HG02759 (cell line): ENCODE measurements at regions not wholly inside any gene's neighbourhood (a gene's known extent, or its start where the extent isn't known, plus 50 kb on each side); places are given as distances from the start of the nearest gene placed in this dataset.

ENCODE experiments used
- ATAC-seq: cut with Tn5 transposase; IDR thresholded peaks from one replicate; pipeline ENCODE4 v1.9.1; 2021; ENCODE audit warnings: mild to moderate bottlenecking, moderate library complexity; ENCODE audit not compliant: unreplicated experiment

GRCh38 chr5:173826086-173826427 is 62.1 kb upstream of the CPEB4 start:
- no peak for ATAC-seq

GRCh38 chr5:173826428-173827350 is 61.5 kb upstream of the CPEB4 start:
- ATAC-seq: no peak

GRCh38 chr5:173828952-173829351 is 59.2 kb upstream of the CPEB4 start:
- ATAC-seq: no peak

- no peak for ATAC-seq
These were observed 58.3 kb upstream of the CPEB4 start for GRCh38 chr5:173829826-173830225.

- no peak for ATAC-seq
These were observed 57.7 kb upstream of the CPEB4 start for GRCh38 chr5:173830421-173830820.

- no peak for ATAC-seq
These were observed 56.8 kb upstream of the CPEB4 start for GRCh38 chr5:173831196-173831914.

- ATAC-seq: peak; percentile 61
These were observed 55.8 kb upstream of the CPEB4 start for GRCh38 chr5:173832386-173832785.

- no peak for ATAC-seq
These were observed 54.8 kb upstream of the CPEB4 start for GRCh38 chr5:173833196-173833985.

- ATAC-seq: no peak
These were observed 53.9 kb upstream of the CPEB4 start for GRCh38 chr5:173834071-173834771.

GRCh38 chr5:173835131-173835530 is 53.0 kb upstream of the CPEB4 start:
- no peak for ATAC-seq

- ATAC-seq: no peak
These were observed 52.5 kb upstream of the CPEB4 start for GRCh38 chr5:173835661-173836060.

GRCh38 chr5:173837654-173838053 is 50.5 kb upstream of the CPEB4 start:
- no peak for ATAC-seq
